ENCODE measurements at regions not wholly inside any gene's neighbourhood (a gene's known extent, or its start where the extent isn't known, plus 50 kb on each side); places are given as distances from the start of the nearest gene placed in this dataset.
"Not testable (repeated sequence)": the region's sequence is repeated elsewhere in the genome, so short reads cannot be mapped to it uniquely, and the experiment has no call there.

DNA sequence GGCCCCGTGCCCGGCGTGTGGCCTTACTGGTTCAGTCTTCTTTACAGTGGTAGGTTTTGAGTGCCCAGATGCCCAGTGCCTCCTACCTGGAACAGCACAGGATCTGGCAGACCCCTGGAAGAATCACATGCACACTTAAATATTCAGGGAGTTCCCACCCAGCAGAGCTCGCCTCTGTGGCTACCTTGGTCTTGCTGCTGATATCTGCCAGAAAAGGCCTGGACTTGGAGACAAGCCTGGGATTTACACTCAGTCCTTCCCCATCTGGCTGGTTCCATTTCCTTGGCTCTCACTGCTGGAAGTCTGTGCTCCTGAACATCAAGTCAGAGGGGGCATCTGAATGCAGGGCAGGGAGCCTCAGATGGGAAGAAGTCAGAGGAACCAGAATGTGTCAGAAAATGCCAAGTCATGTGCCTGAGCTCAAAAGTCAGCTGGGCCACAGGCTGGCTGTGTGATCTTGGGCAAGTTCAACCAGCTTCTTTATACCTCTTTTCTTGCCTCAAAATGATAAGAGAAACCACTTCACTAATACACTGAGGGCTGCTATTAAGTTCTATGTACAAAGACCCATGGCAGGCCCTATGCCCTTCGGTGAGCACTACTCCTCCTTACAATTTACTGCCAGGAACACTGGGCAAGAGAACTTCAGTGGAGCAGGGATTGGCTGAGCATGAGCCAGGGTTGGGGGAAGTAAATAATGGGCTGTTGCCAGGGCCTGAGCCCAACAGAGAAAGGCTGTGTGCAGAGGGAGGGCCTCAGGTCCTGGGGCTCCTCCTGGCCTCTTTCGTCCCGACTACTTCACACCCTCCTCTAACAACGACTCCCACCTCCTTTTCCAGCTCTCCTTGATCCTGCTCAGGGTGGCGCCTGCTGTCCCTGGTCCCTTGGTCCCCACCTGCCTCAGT is 135.9 kb downstream of the GPCPD1 start:
- H3K27ac ChIP-seq = no peak overlapping the region
- H3K9me3 ChIP-seq = no peaks in the 10 kb centered on the region
- H3K4me3 ChIP-seq = no peak overlapping the region
- TF ChIP-seq, protein P1, sequence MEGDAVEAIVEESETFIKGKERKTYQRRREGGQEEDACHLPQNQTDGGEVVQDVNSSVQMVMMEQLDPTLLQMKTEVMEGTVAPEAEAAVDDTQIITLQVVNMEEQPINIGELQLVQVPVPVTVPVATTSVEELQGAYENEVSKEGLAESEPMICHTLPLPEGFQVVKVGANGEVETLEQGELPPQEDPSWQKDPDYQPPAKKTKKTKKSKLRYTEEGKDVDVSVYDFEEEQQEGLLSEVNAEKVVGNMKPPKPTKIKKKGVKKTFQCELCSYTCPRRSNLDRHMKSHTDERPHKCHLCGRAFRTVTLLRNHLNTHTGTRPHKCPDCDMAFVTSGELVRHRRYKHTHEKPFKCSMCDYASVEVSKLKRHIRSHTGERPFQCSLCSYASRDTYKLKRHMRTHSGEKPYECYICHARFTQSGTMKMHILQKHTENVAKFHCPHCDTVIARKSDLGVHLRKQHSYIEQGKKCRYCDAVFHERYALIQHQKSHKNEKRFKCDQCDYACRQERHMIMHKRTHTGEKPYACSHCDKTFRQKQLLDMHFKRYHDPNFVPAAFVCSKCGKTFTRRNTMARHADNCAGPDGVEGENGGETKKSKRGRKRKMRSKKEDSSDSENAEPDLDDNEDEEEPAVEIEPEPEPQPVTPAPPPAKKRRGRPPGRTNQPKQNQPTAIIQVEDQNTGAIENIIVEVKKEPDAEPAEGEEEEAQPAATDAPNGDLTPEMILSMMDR (IDR thresholded peaks at IDR 0.05) = no peak
- no peaks in the 10 kb centered on the region for H3K27me3 ChIP-seq
- no peaks in the 10 kb centered on the region for H3K36me3 ChIP-seq
- DNase-seq = no peak
- intact Hi-C loops (cut with DNase I; ENCODE audit: low total_unique reads) = no loop called here
- no peaks in the 10 kb centered on the region for H3K4me1 ChIP-seq

DNA sequence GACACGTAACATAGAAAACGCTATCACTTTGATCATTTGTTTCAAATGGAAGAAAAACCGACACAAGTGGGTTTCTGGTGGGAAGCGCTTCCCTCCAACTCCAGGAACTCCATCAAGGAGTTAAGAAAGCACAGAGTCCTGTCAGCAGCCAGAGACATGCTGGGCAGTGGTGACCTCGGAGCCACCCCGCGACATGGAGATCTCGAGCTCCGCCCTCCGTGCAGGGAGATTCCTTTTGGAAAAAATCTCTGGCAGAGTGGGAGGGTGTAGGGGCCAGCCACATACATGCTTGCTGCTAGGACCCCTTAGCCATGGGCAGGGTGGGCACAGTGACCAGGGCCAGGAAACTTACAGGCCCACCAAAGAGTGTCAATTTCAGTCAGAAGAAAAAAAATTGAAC is 138.9 kb downstream of the GPCPD1 start:
- H3K36me3 ChIP-seq; H3K9me3 ChIP-seq; DNase-seq; H3K27ac ChIP-seq; H3K4me1 ChIP-seq; intact Hi-C loops (cut with DNase I; ENCODE audit: low total_unique reads); H3K27me3 ChIP-seq: not testable (repeated sequence)
- peak overlapping the region in 1 of 2 donors; percentile 35 for H3K4me3 ChIP-seq

DNA sequence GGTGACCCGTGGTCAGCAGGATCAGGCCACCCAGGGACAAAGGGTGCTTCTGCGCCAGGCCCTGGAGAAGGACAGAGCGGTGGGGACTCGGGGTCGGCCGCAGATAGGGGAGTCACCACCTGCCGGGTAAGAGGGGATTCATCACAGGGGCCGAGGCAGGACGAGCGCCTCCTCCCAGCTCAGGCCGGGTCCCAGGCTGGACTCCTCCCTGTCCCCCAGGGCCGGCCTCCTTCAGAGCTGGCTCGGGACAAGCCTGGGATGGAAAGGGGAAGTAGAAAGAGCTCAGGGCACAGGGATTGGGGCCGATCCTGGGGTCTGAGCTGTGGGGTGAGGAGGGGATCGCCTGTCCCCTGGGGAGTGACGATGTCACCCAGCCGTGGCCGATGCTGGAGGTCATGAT is 139.4 kb downstream of the GPCPD1 start:
- Histone ChIP-seq H3K4me1 (no peaks in the 10 kb centered on the region), H3K4me3 (peak overlapping the region in 1 of 2 donors; percentile 35), H3K9me3 (no peaks in the 10 kb centered on the region), H3K27me3 (peaks cover 0 to under 1% of the 10 kb centered on the region in 2 donors), H3K27ac (no peak overlapping the region), H3K36me3 (no peaks in the 10 kb centered on the region)
- no peak for DNase-seq
- intact Hi-C loops (cut with DNase I; ENCODE audit: low total_unique reads) = no loop called here
- TF ChIP-seq, protein P1 (IDR thresholded peaks at IDR 0.05) = no peak

- peaks cover 0 to 4% of the 10 kb centered on the region in 2 donors for H3K27me3 ChIP-seq
- H3K36me3 ChIP-seq = no peaks in the 10 kb centered on the region
- intact Hi-C loops (cut with DNase I; ENCODE audit: low total_unique reads) = no loop called here
- TF ChIP-seq, protein P1 (IDR thresholded peaks at IDR 0.05) = no peak
- H3K4me3 ChIP-seq = no peak overlapping the region
- no peaks in the 10 kb centered on the region for H3K4me1 ChIP-seq
- no peaks in the 10 kb centered on the region for H3K9me3 ChIP-seq
- H3K27ac ChIP-seq = no peak overlapping the region
- DNase-seq = no peak
Observed at GRCh38 chr20:5470943-5471342, 139.9 kb downstream of the GPCPD1 start.

DNA sequence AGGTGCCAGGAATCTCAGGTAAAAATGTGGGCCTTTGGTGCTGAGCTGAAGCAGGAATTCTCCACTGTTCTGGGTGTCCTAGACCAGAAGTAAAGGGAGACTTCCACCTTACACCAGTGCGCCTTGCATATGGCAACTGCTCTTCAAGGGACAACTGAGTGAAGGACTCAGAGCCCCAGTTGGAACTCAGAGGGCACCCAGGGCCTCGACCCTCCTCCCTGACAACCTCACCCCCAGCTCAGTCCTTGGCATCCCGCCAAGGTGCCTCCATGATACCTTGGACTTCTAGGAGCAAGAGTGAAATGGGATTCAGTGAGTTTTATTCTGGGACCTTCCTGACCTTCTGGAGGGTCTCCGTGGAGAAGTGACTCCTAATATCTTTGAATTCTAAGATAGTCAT is 140.3 kb downstream of the GPCPD1 start:
- TF ChIP-seq, protein P1 (IDR thresholded peaks at IDR 0.05) = no peak
- H3K4me3 ChIP-seq = no peak overlapping the region
- H3K36me3 ChIP-seq = no peaks in the 10 kb centered on the region
- H3K27ac ChIP-seq = no peak overlapping the region
- H3K9me3 ChIP-seq = no peaks in the 10 kb centered on the region
- peaks cover 0 to 4% of the 10 kb centered on the region in 2 donors for H3K27me3 ChIP-seq
- H3K4me1 ChIP-seq = no peaks in the 10 kb centered on the region
- intact Hi-C loops (cut with DNase I; ENCODE audit: low total_unique reads) = no loop called here
- no peak for DNase-seq

DNA sequence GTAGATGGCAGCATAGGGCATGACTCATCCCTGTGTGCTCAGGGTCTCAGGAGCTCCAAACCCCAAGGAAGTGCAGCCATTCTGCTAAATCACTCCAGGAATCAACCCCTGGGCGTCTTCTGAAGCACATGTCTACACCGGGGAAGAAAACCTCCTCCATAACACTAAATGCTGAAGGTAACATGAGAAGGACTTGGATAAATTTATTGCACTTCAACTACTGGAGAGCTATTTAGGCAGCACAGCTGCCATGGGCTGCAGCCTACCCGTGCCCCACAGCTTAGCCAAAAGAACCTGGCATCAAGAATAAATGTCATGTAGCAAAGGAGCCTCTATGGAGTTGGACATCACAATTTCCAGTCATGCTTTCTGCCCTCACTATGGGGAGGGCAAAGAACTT is 141.7 kb downstream of the GPCPD1 start:
- TF ChIP-seq, protein P1 (IDR thresholded peaks at IDR 0.05) = no peak
- Histone ChIP-seq H3K4me3 (no peak overlapping the region), H3K4me1 (no peaks in the 10 kb centered on the region), H3K27me3 (peaks cover 0 to 4% of the 10 kb centered on the region in 2 donors), H3K27ac (no peak overlapping the region), H3K9me3 (no peaks in the 10 kb centered on the region), H3K36me3 (no peaks in the 10 kb centered on the region)
- intact Hi-C loops (cut with DNase I; ENCODE audit: low total_unique reads) = no loop called here
- DNase-seq = no peak

Data from tibial artery (tissue), 4 donors.